HG03469 (cell line): ENCODE measurements at regions not wholly inside any gene's neighbourhood (a gene's known extent, or its start where the extent isn't known, plus 50 kb on each side); places are given as distances from the start of the nearest gene placed in this dataset.
"Not testable (repeated sequence)": the region's sequence is repeated elsewhere in the genome, so short reads cannot be mapped to it uniquely, and the experiment has no call there.

Source experiments
- ATAC-seq: cut with Tn5 transposase; IDR thresholded peaks from one replicate; pipeline ENCODE4 v1.9.1; 2021; ENCODE audit warnings: mild to moderate bottlenecking, moderate library complexity, moderate number of reproducible peaks; ENCODE audit not compliant: unreplicated experiment

DNA sequence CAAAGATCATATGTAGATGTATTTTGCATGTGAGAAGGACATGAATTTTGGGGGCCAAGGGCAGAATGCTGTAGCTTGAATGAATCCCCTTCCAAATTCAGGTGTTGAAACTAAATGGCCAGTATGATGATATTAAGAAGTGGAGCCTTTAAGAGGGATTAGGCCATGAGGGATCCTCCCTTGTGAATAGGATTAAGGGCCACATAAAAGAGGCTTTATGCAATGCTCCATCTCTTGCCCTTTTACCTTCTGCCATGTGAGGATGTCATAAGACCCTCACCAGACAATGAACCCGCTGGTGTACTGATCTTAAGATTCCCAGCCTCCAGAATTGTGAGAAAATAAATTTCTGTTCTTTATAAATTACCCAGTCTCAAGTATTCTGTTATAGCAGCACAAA, 206.1 kb downstream of the YTHDC2 start:
- ATAC-seq, result no peak

DNA sequence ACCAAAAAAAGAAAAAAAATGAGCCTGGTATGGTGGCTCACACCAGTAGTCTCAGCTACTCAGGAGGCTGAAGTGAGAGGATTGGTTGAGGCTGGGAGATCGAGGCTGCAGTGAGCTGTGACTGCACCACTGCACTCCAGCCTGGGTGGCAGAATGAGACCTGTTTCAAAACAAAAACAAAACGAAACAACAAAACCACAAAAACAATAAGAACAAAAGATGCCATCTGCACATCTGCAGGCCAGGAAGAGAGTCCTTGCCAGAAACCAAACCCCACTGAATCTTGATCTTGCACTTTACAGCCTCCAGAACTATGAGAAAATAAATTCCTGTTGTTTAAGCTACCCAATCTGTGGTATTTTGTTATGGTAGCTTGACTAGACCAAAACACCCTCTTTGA, 207.7 kb downstream of the YTHDC2 start:
- ATAC-seq, result no peak

DNA sequence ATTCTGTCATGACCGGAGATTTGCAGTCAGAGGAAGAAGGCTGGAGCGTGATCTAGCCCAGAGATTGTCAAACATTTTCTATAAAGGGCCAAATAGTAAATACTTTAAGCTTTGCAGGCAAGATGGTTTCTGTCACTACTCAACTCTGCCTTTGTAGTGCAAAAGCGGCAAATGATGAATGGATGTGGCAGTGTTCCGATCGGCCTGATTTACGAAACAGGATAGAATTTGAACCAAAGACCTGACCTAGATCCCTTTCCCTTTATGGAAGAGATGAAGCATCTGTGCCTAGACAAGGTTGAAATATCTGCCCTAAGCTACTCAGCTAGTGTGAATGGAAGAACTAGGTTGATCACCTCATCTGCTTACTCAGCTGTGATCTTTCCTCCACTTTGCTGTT, 209.5 kb downstream of the YTHDC2 start:
- no peak for ATAC-seq

DNA sequence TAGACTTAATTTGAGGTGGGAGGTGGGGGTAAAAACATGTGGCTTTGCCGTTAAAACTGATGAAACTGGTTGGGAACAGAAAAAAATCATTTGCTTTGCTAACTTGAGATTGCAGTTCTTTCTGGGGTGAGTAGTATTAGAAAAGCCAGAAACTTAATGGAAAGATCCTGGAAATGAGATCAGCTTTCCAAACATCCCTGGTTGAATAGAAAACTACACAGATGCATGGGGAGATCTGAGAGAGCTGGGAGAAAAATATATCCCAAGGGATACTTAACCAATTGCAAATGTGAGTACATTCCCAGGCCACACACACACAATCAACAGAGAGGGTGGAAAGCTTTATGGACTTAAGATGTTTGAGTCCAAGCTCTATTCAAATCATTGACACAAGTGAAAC, 222.3 kb downstream of the YTHDC2 start:
- no peak for ATAC-seq

DNA sequence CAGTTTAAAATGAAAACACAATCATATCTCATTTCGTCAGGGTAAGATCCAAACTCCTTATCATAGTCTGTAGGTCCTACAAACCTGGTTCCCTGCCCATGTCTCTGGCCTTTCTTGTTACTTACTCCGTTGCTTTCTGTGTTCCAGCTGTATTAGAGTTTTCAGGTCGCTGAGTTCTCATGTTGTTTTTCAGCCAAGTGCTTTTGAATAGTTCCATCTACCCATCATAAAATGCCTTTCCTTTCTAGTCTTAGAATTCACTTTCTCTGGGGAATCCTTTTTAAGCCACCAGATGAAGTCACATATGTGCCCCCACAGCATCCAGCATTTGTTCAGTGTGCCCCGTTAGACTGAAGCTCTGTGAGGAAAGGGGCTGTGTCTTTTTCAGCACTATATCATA, 228.7 kb downstream of the YTHDC2 start:
- ATAC-seq, result no peak

DNA sequence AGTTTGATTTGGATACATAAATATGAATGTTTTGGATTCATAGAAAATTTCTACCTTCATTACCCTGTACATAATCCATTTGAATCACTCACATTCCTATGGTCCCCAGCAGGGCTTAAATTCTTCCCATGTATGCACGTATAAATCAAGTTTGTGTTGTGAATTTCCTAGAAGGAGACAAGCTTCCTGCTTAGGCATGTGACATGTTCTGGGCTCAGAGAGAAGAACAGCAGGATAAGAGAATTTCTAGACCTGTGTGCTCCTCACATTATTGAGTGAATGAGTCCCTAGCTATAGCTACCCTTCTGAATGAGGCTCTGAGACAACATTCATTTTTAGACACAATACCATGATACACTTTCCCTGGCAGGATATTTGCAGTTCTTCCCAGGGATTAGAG, 229.1 kb downstream of the YTHDC2 start:
- ATAC-seq, result no peak

DNA sequence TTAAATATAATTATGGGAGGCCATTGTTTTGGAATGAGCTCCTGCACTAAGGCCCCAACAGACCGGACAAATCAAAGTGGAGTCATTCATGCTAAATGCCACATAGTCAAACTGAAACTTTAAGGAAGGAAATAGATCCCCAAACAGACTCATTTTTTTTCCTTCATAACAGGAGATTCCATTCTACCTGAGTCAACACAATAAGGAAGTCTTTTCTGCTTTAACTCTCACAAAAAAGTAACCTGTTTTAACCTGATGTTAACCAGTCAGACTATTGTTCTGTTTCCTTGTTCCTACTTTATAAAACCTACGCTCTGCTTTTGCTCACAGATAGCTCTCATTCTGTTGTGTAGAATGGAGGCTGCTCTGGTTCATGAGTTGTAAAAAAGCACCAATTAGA, 234.9 kb downstream of the YTHDC2 start:
- no peak for ATAC-seq

DNA sequence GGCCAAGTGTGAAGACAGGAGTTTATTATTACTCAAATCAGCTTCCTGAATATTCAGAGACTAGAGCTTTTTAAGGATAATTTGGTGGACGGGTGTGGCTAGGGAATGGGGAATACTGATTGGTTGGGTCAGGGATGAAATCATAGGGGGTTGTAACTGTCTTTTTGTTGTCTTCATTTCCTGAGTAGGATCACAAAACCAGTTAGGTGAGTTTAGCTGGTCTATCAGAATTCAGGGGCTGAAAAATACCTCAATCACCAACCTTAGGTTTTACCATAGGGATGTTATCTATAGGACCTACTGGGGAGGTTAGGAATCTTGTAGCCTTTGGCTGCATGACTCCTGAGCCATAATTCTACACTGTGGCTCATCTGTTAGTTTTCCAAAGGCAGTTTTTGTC, 235.8 kb downstream of the YTHDC2 start:
- ATAC-seq, result no peak

DNA sequence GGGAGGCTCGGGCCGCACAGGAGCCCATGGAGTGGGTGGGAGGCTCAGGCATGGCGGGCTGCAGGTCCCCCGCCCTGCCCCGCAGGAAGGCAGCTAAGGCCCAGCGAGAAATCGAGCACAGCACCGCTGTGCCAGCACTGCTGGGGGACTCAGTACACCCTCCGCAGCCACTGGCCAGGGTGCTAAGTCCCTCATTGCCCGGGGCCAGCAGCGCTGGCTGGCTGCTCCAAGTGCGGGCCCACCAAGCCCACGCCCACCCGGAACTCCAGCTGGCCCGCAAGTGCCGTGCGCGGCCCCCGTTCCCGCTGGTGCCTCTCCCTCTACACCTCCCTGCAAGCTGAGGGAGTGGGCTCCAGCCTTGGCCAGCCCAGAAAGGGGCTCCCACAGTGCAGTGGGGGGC, 239.7 kb downstream of the YTHDC2 start:
- ATAC-seq, result not testable (repeated sequence)

DNA sequence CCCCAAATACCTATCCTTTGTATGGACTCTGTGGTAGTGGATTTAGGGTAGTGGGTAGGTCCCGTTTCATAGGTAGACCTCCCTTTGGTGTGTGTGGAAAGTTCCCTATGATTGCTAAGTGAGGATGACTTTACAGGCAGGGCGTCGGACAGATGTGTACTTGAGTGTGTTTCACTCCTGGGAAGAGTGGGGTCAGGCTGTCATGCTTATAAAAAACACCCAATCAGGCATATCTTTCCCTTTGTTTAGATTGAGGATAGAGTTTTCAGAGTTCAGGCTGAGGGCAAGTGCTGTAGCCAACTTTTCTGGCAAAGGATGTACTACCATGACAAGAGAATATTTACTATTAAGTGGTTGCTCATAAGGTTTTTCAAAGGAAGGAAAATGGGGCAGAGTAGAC, 242.0 kb downstream of the YTHDC2 start:
- ATAC-seq, result no peak

DNA sequence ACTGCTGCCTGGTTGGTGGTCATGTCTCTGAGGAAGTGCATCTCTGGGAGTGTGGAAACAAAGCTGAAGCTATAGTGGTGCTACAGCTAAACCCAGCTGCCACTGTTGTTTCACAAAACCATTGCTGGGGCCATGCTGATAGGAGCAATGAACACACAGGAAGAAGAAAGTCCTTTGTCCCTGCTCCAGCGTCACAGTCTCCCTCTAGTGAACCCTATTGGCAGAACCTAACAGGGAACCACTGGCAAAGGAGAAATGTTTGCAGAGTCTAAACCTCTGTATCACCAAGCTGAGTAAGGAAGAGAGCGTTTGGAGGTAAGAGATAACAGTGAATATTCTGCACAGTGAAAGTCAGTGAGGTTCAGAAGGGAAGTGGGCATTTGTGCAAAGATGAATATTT, 244.0 kb downstream of the YTHDC2 start:
- no peak for ATAC-seq

DNA sequence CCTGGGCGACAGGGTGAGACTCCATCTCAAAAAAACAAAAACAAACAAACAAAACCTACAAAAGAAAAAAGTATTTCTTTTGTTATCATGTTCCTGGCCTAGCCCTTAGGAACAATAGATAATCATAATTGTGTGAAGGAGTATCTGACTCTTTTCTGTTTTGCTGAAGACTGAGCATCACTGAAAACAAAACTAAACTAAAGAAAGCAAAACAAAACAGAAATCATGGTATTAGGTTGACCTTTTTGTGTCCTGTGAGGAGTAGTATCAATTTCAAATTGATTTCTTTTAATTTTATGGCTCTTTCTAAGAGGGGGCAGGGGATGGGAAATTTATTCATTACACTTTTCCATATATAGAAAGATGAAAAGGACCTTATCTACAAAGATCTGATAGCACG, 246.0 kb downstream of the YTHDC2 start:
- ATAC-seq, result no peak

DNA sequence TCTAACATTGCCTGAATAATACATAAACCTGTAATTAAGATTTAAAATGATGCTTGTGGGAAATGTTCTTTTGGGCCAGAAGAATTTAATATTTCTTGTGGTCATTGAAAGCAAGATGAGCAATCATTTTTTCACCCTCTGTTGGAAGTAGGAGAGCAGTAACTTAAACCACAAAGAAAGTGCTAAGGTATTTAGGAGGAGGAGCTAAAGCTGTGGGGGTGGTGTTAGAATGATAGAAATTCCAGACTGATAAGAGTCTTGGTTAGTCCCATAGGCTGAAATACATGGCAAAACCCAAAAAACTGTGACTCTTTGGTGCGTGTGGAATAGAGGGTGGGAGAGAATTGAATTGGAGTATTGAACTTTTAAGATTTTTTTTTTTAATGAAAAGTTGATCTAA, 247.0 kb downstream of the YTHDC2 start:
- no peak for ATAC-seq

DNA sequence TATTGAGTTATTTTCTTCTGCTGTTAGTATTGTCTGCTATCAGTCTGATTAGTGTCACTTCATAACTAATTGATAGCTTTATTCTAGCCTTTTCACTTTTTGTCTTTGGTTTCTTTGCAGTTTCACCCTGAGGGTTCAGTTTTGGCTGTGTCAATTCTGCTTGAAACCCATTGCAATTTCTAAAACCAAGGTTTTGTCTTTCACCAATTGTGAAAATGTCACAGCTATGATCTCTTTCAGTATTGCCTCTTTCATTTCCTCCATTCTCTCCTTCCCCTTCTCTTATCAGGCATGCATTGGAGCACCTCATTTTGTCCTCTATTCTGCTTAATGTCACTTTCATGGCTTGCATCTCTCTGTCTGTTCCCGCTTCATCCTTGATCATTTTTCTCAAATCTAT, 248.1 kb downstream of the YTHDC2 start:
- no peak for ATAC-seq

DNA sequence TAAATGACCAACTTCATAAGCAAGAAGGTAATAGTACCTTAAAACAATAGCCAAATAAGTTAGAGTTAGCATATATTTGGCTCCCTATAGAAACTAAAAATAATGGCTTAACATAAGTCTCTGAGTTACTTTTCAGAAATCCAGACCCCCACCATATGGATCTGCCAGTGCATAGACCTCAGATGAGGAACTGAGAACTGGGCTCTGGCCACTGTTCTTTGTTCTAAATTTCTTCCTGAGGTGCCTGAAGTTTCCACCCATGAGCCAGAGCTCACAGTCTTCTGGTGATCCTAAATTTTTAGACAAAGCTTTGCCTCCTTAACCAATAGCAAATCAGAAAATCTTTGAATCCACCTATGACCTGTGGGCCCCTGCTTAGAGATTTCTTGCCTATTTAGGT, 250.9 kb downstream of the YTHDC2 start:
- ATAC-seq, result no peak

DNA sequence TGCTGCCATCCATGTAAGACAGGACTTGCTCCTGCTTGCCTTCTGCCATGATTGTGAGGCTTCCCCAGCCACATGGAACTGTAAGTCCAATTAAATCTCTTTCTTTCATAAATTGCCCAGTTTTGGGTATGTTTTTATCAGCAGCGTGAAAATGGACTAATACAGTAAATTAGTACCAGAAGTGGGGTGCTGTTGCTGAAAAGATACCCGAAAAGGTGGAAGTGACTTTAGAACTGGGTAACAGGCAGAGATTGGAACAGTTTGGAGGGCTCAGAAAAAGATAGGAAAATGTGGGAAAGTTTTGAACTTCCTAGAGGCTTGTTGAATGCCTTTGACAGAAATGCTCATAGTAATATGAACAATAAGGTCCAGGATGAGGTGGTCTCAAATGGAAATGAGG, 253.3 kb downstream of the YTHDC2 start:
- not testable (repeated sequence) for ATAC-seq

DNA sequence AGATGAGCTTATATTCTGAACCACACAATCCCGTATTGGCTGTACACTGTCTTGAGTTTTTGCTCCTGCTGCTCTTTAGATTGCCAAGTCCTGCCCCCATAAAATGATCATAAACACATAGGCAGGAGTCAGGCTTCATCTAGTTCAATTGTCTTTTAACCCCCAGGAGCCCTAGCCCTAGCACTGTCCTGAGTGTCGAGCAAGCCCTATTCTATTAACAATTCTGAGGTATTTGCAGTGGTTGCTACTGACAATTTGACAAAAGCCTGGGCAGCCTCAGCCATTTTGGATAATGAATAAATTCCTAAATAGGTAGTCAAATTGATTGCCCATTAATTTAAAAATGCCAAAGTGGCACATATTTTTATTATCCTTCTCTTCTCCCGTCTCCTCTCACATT, 257.2 kb downstream of the YTHDC2 start:
- ATAC-seq, result no peak

DNA sequence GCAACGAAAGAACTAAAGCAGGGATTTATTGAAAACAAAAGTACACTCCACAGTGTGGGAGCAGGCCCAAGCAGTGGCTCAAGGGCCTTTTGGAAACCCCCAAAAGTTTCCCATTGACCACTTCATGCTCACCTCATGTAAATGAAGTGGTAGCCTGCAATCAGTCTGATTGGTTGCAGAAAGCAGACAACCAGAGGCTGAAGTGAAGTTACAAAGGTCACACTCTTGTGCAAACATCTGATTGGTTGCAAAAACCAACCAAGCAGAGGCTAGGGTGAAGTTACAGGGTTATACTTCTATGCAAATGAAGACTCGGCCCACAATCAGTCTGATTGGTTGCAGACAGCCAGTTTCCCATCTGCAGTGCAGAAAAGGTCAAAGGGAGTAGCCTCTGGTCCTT, 258.0 kb downstream of the YTHDC2 start:
- ATAC-seq, result no peak

DNA sequence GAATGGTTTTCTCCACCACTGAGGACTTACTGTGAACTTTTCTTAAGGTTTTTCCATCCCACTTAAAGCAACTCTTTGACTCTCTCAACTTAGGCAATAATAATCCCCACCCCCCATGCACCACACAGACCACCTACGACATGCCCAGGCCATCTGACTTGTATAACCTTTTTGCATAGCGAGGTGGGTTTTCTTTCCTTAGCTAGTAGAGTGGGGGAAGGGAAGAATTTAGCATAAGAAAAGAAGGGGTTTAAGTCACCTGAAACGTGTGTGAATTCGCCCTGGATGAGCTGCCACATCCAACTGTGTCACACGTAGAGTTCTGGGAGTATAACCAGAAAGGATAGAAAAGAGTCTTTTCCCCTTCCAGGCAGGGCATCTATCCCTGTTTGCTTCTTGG, 262.7 kb downstream of the YTHDC2 start:
- no peak for ATAC-seq

DNA sequence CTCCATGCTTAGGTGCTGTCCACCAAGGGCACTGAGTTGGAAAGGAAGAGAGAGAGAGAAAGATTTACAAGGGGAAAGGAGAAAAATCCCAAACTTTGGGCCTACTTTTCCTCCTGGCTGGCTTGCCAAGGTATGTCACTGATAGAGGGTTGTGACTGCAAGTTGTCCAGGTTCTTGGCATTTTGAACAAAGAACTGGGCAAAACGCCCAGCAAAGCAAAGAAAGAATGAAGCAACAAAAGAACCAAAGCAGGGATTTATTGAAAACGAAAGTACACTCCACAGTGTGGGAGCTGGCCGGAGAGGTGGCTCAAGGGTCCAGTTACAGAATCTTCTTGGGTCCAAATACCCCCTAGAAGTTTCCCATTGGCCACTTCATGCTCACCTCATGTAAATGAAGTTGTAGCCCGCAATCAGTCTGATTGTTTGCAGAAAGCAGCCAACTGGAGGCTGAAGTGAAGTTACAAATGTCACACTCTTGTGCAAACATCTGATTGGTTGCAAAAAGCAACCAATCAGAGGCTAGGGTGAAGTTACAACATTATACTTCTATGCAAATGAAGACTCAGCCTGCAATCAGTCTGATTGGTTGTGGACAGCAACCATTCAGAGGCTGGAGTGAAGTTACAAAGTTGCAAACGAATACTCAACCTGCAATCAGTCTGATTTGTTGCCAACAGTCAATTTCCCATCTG, 263.5 kb downstream of the YTHDC2 start:
- ATAC-seq, result no peak

DNA sequence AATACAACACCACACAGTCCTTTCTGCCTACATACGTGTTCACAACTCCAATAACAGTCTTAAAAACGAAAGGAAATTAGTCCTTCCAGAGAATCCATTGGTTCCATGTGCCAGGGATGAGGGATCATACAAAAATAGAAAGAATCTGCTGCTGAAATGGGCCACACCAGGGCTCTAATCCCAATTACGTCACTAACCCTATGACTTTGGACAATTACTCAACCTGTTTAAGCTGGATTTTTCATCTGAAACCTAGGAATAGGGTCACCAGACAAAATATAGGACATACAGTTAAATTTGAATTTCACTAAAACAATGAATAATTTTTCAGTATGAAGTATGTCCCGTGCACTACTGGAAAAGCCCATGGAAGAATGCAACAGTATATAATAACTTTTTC, 264.7 kb downstream of the YTHDC2 start:
- no peak for ATAC-seq

DNA sequence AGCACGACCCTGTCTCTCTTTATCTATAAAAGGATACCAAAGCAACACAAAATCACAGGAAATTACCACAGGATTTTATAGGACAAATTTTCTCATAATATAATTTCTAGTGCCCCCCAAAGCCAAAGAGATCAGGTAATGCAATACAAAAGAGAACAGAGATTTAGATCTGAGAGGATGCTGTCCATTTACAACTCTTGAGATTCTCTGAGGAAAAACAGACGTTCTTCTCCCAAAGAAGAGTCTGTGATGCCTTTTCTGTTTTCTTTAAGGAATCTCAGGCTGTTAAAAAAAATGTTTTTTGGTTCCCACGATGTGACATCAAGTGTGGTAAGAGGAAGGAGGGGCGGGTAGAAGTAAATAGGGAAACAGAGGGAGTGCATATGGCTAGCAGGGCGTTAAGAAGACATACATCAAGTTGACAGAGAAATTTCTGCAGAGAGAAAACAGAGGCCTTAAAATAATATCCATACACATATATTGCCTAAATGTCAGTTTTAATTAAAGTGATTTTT, 274.7 kb downstream of the YTHDC2 start:
- ATAC-seq, result no peak

DNA sequence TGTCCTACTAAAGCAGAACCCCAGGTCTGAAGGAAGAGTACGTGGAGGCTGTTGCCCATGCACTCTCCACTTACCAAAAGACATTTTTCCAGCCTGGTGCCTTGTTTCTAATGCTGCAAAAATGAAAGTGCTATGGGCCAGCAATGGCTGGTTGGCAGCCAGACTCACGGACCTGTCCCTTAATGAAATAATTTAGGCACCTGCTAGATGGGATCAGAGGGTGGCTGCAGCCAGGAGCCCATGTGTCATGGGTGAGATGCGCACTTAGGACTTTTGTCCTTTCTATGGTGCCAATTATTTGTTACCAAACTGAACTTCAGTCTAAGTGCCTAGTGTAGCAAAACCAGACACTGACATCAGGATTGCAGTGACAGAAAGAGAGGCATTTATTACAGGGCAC, 276.3 kb downstream of the YTHDC2 start:
- ATAC-seq, result no peak
